Stimulated activated CD4-positive, alpha-beta T cell treated with anti-CD3 and anti-CD28 coated beads, Interleukin-4, amount 100 ng/mL, for 4 hours (primary cell): ENCODE measurements at regions not wholly inside any gene's neighbourhood (a gene's known extent, or its start where the extent isn't known, plus 50 kb on each side); places are given as distances from the start of the nearest gene placed in this dataset.

Experiments
- DNase-seq, 2 experiments: peaks; one replicate each; pipeline ENCODE4 v3.0.0-alpha.2; 2020

- DNase-seq = no peak
These were observed 55.4 kb upstream of the CCBE1 start for GRCh38 chr18:59752666-59753065.

GRCh38 chr18:59751186-59751585 is 54.0 kb upstream of the CCBE1 start:
- no peak for DNase-seq

DNA sequence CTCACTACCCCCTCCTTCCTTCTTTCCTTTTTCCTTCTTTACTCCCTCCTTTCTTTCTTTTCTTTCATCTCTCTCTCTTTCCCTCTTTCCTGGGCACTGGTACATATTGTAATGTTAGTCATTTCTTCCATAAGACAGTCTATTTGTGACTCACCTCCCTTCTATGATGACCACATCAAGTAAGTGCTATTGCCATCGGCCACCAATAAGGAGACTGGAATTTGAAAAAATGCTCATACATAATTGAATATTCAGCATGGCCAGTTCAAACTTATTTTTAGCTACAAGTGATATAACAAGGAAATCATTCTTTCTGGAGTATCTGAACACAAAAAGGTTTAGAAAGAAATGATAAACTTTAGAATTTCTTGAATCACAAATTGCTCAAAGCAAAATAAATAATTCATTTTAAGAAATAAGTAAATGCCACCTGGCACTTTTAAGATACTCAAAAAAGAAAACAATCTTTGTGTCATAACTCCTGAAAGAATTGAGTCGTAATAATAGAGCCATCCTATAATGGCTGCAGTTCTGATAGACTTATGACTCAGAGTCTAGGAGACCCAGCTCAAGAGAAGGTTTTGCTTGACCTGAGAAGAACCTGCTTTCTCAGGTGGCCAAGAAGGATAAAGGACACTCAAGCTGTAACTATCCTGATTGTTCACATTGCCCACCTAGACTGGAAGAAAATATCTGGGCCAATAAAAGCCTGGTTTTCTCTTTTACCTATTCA is 51.6 kb upstream of the CCBE1 start:
- DNase-seq = no peak
